ENCODE measurements at regions not wholly inside any gene's neighbourhood (a gene's known extent, or its start where the extent isn't known, plus 50 kb on each side); places are given as distances from the start of the nearest gene placed in this dataset.

DNA sequence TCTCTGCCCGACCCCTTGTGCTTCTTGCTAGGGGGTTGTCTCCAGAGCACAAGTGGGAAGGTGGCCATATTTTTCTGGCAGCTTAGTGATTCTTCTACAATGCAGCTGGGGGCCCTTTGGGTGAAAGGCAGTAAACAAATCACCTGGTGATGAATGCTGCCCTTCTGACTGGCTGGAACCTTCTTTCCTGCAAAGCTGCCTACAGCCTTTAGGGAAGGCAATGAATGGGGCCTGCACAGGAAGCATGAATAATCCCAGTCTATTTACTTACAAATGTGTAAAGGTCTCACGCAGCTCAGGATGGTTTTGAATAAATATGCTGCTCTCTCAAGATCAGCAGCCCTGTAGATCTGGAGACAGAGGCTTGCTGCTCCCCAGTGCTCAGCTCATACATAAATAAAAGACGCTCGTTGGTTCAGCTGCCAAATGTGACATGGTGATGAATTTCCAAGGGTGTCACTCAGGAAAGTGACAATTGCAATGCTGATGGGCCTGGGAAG is 289.2 kb downstream of the TDRD15 start:
- Histone ChIP-seq H3K27ac (ENCODE audit: low read depth) (no peak overlapping the region), H3K36me3 (ENCODE audit: insufficient read depth) (no peaks in the 10 kb centered on the region), H3K4me1 (ENCODE audit: insufficient read depth) (no peaks in the 10 kb centered on the region), H3K4me3 (ENCODE audit: low read depth, low read length) (no peak overlapping the region)
- 68% methylated on average over 4 of the region's 4 CpGs for WGBS
- DNase-seq (ENCODE audit: extremely low spot score) = no peak

DNA sequence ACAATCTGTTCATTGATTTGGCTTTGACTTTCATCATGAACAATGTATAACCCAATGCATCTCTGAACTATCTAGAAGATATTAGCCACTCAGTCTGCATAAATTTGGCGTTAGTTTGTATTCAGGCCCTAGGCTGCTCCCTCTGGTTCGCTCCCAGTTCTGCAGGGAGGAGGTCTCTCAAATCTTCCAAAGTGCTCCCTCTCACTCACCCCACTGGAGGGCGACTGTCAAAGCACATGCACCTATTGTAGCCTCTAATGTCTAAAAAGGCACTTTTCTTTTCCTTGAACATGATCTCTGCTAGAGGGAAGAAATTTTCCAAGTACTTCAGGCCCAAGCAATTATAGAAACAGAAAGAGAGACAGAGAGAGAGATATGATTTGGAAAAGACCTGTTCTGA is 291.5 kb downstream of the TDRD15 start:
- no peak for DNase-seq (ENCODE audit: extremely low spot score)
- WGBS = 67% methylated on average over 3 of the region's 3 CpGs
- H3K4me1 ChIP-seq (ENCODE audit: insufficient read depth) = no peaks in the 10 kb centered on the region

DNA sequence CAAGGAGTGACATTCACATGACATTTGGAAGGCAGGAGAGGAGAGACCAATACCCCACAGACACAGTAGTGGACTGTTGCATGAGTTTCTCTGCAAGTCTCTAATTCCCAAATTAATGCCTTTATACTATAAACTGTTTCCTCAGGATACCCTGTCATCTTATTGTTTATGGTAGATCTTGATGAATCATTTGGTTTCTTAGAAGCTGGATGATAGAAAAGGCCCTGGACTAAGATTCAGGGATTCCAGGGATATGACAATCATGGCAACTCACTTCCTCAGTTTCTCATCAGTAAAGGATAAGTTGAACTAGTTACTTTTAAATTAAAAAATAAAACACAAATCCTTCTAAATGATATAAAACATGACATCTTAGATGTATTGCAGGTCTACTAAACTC is 292.5 kb downstream of the TDRD15 start:
- no peaks in the 10 kb centered on the region for H3K36me3 ChIP-seq (ENCODE audit: insufficient read depth)
- H3K4me1 ChIP-seq (ENCODE audit: insufficient read depth) = no peaks in the 10 kb centered on the region
- no peak overlapping the region for H3K4me3 ChIP-seq (ENCODE audit: low read depth, low read length)
- H3K27ac ChIP-seq (ENCODE audit: low read depth) = no peak overlapping the region
- no peak for DNase-seq (ENCODE audit: extremely low spot score)

More for the DNA sequence above, 291.5 kb downstream of the TDRD15 start:
- Histone ChIP-seq H3K36me3 (ENCODE audit: insufficient read depth) (no peaks in the 10 kb centered on the region), H3K4me3 (ENCODE audit: low read depth, low read length) (no peak overlapping the region), H3K27ac (ENCODE audit: low read depth) (no peak overlapping the region)

DNA sequence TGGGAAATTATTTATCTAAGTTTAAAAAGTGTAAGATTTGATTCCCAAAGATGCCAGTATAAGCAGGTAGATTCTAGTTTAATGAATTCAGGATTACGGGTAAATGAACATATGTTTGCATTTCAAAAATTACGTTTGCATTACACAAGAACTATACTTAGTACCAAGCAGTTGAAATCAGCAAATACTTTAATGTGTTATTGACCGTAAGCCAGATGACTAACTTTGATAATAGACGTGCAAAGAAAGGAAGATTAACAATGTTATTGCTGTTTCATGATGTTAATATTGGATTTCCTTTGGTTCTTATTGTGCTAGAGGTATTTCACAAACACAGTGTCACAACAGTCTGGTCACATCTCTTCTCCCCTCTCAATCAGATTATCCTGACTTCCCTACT is 294.7 kb downstream of the TDRD15 start:
- no peak overlapping the region for H3K27ac ChIP-seq (ENCODE audit: low read depth)
- 51% methylated on average over 4 of the region's 4 CpGs for WGBS

DNA sequence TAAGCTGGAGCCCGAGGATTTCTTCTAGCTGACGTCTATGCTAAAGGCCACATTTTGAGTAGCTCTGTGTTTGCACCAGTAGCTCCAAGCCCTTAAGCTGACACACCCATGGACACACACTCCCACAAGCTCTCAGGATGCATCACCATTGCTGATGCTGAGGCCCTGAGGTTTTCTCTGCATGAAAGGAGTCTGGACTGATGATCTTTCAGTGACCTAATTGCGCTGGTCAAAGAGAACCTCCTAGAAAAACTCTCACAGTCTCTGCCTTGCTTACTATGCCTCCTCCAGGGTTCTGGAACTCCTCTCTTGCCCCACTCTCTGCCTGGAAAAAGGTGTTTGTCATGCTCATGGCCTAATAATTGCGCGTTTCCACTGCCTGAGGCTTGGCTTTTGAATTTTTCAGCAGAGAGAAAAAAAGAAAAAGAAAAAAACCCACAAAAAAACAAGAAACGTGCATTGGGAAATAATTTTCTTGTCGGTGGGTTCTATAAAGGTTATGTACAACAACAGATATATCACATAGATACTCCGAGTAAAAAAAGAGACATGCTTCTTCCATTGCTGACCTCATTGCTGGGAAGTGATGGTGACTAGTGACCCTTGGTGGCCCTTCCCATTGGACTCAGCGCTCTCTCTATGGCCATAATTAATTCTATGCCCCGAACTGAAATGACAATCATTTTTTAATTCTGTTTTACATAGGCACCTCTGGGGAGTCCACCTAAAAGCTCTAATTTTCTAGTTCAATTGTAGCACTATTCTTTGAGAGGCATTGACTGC is 297.0 kb downstream of the TDRD15 start:
- Histone ChIP-seq H3K27ac (ENCODE audit: low read depth) (no peak overlapping the region), H3K4me1 (ENCODE audit: insufficient read depth) (no peaks in the 10 kb centered on the region), H3K4me3 (ENCODE audit: low read depth, low read length) (no peak overlapping the region), H3K36me3 (ENCODE audit: insufficient read depth) (no peaks in the 10 kb centered on the region)
- no peak for DNase-seq (ENCODE audit: extremely low spot score)
- WGBS = 93% methylated on average over 10 of the region's 10 CpGs

More for the DNA sequence above, 294.7 kb downstream of the TDRD15 start:
- H3K4me3 ChIP-seq (ENCODE audit: low read depth, low read length) = no peak overlapping the region
- H3K36me3 ChIP-seq (ENCODE audit: insufficient read depth) = no peaks in the 10 kb centered on the region
- no peak for DNase-seq (ENCODE audit: extremely low spot score)
- no peaks in the 10 kb centered on the region for H3K4me1 ChIP-seq (ENCODE audit: insufficient read depth)

DNA sequence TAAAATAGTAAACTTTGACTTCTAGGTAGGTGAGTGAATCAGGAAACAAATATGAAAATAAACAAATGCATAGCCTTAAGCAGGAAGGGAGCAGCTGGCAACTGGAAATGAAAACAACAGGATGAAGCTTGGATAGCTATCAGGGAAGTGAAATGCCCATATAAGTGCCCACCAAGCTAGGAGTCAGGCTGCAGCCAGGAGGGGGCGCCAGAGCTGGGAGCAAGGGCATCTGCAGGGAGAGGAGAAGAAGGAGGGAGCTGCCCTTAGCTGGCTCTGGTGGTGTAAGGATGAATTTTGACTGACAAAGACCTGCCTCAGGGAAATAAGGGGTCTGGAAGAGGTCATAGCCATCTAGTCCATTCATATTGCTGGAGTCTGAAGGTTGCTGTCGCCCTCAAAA is 298.3 kb downstream of the TDRD15 start:
- no peaks in the 10 kb centered on the region for H3K36me3 ChIP-seq (ENCODE audit: insufficient read depth)
- H3K4me1 ChIP-seq (ENCODE audit: insufficient read depth) = no peaks in the 10 kb centered on the region
- H3K4me3 ChIP-seq (ENCODE audit: low read depth, low read length) = no peak overlapping the region
- H3K27ac ChIP-seq (ENCODE audit: low read depth) = no peak overlapping the region
- 52% methylated on average over 2 of the region's 2 CpGs for WGBS
- DNase-seq (ENCODE audit: extremely low spot score) = no peak

DNA sequence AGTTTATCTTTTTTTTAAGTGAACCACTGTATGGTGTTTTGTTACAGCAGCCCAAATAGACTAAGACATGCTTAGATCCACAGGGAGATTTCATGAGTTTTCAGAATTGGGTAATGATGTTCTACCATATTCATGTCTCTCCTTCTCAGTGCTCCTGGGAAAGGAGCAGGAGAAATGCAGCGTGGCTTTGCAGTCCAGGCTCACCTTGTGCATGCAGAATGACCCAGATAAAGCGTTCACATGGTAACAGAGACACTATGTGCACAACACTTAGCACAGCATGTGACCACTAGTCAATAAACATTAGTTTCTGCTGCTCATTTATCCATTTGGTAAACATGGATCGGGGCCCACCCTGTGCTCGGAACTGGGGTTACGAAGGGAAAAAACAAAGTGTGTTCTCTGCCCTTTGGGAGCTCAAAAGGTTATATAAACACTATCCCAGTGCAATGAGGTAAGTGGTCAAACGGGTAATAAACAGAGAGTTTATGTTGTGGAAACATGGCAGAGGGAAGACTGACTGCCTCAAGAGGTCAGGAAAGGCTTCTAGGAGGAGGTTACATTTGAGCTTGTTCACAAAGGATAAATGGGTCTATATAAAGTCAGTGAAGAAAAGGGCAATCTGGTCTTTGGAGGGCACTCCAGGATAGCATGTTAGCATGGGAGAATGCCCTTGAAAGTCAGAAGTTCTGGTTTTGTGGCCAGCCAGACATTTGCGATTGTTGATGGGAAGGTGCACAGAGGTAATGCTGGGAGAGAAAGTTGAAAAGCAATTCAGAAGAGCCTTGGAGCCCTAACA is 299.2 kb downstream of the TDRD15 start:
- 74% methylated on average over 7 of the region's 7 CpGs for WGBS
- H3K27ac ChIP-seq (ENCODE audit: low read depth) = no peak overlapping the region

DNA sequence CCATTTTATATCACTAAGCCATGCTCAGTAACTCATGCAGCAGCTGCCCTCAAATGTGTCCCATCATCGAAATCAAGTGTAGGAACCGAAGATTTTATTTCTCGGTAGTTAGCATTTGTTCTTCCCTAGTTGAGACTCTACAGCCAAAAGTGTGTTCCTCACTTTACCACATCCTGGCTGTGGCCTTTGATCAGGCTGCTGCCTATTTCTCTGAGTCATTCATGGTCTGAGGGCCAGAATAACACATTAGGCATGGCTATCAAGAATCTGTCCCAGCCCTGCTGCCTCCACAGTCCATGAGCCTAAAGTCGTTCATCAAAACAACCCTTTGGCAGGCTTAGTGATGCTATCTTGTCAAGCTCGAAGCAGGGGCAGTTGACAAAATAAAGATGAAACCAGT is 300.1 kb downstream of the TDRD15 start:
- Histone ChIP-seq H3K27ac (ENCODE audit: low read depth) (no peak overlapping the region), H3K4me3 (ENCODE audit: low read depth, low read length) (no peak overlapping the region), H3K4me1 (ENCODE audit: insufficient read depth) (no peaks in the 10 kb centered on the region), H3K36me3 (ENCODE audit: insufficient read depth) (no peaks in the 10 kb centered on the region)
- WGBS = 82% methylated on average over 5 of the region's 5 CpGs
- no peak for DNase-seq (ENCODE audit: extremely low spot score)

More for the DNA sequence above, 299.2 kb downstream of the TDRD15 start:
- no peaks in the 10 kb centered on the region for H3K36me3 ChIP-seq (ENCODE audit: insufficient read depth)
- no peak for DNase-seq (ENCODE audit: extremely low spot score)
- no peak overlapping the region for H3K4me3 ChIP-seq (ENCODE audit: low read depth, low read length)
- H3K4me1 ChIP-seq (ENCODE audit: insufficient read depth) = no peaks in the 10 kb centered on the region

DNA sequence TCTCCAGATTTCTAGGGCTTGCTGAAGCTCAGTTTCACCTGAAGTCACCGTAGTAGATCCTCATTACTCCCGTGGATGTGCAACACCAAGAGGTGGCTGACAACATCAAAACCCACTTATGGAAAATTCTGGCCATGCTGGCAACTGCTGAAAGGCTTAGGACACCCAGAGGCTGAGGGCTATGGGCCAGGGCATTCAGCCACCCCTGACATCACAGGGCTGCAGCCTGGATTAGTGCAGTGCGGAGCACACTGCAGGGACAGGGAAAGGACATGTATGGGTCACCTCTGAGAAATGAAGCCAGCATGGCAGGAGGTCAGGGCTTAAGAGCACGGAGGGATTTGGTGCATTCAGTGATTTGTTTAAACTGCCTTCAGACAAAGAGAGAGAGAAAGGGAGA is 300.6 kb downstream of the TDRD15 start:
- Histone ChIP-seq H3K4me1 (ENCODE audit: insufficient read depth) (no peaks in the 10 kb centered on the region), H3K36me3 (ENCODE audit: insufficient read depth) (no peaks in the 10 kb centered on the region), H3K27ac (ENCODE audit: low read depth) (no peak overlapping the region), H3K4me3 (ENCODE audit: low read depth, low read length) (no peak overlapping the region)
- 73% methylated on average over 4 of the region's 4 CpGs for WGBS
- no peak for DNase-seq (ENCODE audit: extremely low spot score)

DNA sequence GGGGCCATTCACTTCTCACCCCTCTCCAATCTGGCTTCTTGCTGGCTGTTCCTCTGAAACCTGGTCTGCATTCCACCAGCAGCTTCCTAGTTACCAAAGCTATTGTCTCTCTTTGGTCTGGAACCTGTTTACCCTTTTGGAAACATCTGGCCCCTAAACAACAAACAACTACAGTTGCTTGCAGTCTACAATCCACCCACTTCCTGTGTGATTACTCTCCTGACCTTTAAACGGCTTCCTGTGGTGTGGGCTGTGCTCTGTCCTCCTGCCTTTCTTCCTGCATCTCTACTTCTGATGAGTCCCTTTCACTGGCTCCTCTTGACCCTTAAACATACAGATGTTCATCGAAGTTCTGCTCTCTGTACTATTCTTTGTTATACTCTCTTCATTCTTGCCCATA is 303.8 kb downstream of the TDRD15 start:
- no peaks in the 10 kb centered on the region for H3K36me3 ChIP-seq (ENCODE audit: insufficient read depth)
- WGBS = 55% methylated on average over 2 of the region's 2 CpGs
- no peak overlapping the region for H3K4me3 ChIP-seq (ENCODE audit: low read depth, low read length)
- no peak for DNase-seq (ENCODE audit: extremely low spot score)
- H3K4me1 ChIP-seq (ENCODE audit: insufficient read depth) = no peaks in the 10 kb centered on the region
- H3K27ac ChIP-seq (ENCODE audit: low read depth) = no peak overlapping the region

DNA sequence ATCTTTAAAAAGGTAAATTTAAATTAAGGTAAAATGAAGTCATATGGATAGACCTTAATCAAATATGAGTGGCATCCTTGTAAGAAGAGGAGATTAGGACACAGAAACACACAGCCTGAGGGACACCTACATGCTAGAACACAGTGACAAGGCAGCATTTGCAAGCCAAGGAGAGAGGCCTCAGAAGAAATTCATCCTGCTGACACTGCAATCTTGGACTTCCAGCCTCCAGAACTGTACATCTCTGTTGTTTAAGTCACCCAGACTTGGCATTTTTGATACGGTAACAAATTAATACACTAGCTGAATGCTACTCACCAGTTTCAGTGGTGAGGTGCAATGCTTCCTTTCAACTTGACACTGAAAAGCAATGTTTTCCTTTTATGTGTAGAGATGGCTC is 305.0 kb downstream of the TDRD15 start:
- Histone ChIP-seq H3K27ac (ENCODE audit: low read depth) (no peak overlapping the region), H3K36me3 (ENCODE audit: insufficient read depth) (no peaks in the 10 kb centered on the region), H3K4me1 (ENCODE audit: insufficient read depth) (no peaks in the 10 kb centered on the region), H3K4me3 (ENCODE audit: low read depth, low read length) (no peak overlapping the region)
- no peak for DNase-seq (ENCODE audit: extremely low spot score)
- WGBS = 97% methylated on average over 1 of the region's 1 CpG

DNA sequence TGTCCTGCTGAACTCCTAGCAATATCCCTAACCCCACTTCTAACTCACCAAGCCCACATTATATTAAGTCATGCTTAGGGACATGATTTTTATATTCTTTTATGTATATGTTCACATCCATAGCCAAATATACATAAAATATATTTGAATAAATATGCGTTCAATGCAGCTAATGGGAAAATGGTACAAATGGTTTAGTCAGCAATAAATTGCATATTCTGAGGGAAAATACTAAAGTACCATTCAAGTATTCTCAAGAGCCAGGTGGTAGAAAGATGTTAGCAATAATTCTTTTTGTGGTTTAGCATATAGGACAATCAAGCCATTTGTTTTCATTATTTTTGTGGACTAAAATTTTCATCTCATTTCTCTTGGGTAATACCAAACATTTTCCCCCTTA is 306.0 kb downstream of the TDRD15 start:
- no peaks in the 10 kb centered on the region for H3K36me3 ChIP-seq (ENCODE audit: insufficient read depth)
- no peak for DNase-seq (ENCODE audit: extremely low spot score)
- H3K4me1 ChIP-seq (ENCODE audit: insufficient read depth) = no peaks in the 10 kb centered on the region
- 97% methylated on average over 1 of the region's 1 CpG for WGBS
- H3K4me3 ChIP-seq (ENCODE audit: low read depth, low read length) = no peak overlapping the region
- no peak overlapping the region for H3K27ac ChIP-seq (ENCODE audit: low read depth)

DNA sequence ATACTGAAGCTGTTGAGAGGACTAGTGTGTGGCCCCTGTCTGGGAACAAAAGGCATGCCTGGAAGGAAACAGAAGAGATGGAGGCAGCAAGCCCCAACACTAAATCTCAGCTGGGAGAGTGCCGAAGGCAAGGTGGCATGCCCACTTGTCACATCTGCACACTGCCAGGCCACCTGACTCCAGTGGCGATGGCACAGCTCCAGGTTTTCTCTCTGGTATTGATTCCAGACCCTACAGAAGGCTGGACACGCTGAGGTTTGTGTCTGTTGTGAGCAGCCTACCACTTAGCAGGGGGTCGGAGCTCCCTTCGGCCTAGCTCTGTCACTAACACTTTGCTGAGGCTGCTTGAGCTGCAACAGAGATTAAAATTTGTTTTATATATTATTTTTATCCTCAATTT is 307.3 kb downstream of the TDRD15 start:
- Histone ChIP-seq H3K4me3 (ENCODE audit: low read depth, low read length) (no peak overlapping the region), H3K27ac (ENCODE audit: low read depth) (no peak overlapping the region), H3K36me3 (ENCODE audit: insufficient read depth) (no peaks in the 10 kb centered on the region), H3K4me1 (ENCODE audit: insufficient read depth) (no peaks in the 10 kb centered on the region)
- DNase-seq (ENCODE audit: extremely low spot score) = no peak
- WGBS = 71% methylated on average over 5 of the region's 5 CpGs

DNA sequence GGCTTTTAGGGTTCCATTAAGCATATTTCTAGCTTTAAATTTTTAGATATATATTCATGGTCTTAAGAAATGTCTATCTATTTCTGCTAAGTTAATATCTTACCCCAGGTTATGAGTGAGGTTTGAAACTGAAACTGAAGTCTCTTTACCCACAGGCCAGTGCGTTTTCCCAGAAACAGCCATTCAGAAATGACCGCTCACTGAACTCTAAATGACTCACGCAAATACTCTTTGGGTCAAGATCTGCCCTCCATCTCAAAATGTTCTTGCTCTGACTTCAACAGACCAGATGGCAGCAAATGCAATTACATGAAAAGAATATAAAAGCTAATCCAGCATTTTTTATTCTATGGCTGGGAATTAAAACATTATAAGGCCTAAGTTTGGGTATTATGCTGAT is 315.2 kb downstream of the TDRD15 start:
- DNase-seq (ENCODE audit: extremely low spot score) = no peak
- WGBS = 80% methylated on average over 3 of the region's 3 CpGs
- Histone ChIP-seq H3K36me3 (ENCODE audit: insufficient read depth) (no peaks in the 10 kb centered on the region), H3K27ac (ENCODE audit: low read depth) (no peak overlapping the region), H3K4me3 (ENCODE audit: low read depth, low read length) (no peak overlapping the region), H3K4me1 (ENCODE audit: insufficient read depth) (no peaks in the 10 kb centered on the region)

All from urinary bladder (tissue), 3 donors.